DMS153 treated with DMSO at 0.1 percent for 48 hours (cell line): ENCODE measurements at regions not wholly inside any gene's neighbourhood (a gene's known extent, or its start where the extent isn't known, plus 50 kb on each side); places are given as distances from the start of the nearest gene placed in this dataset.
"Not testable (repeated sequence)": the region's sequence is repeated elsewhere in the genome, so short reads cannot be mapped to it uniquely, and the experiment has no call there.

Experiments used
- DNase-seq: peaks from one replicate; lab custom pipeline; 2025; ENCODE audit not compliant: unreplicated experiment; lab: John Stamatoyannopoulos, UW

DNA sequence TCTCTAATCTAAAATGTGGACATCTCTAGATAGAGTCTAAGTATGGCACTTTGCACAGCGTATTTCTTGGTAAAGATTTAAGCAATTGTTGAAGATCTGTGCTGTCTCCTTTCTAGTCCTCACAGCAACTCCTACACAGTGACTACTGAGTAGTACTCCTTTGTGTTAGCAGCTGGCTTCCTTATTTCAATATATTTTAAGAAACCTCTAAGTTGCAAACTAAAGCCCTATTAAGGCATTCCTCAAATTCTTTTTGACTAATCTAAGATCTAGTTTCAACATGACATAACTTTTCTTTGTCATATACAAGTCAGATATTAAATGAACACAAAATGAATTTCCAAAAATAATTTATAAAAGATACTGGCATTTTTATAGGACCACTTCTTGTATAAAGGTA lies 121.8 kb upstream of the DNAJC10 start:
- DNase-seq: no peak

DNA sequence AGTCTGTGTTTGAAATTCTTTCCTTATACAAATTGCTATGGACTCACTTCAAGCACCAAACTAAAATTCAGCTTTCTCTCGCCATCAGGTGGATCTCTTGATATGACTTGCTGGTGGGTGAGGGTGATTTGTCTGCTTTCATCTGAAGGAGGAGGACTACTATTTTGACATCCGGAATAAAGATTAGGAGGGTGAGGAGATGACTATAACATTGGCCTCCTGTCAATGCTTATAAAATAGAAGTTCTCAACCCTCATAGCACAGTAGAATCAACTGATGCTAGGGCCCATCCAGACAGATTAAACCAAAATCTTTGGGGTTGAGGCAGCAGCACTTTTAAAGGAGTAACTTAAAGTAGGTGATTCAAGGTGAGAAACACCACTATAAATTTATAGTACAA lies 120.4 kb upstream of the DNAJC10 start:
- DNase-seq: no peak

DNA sequence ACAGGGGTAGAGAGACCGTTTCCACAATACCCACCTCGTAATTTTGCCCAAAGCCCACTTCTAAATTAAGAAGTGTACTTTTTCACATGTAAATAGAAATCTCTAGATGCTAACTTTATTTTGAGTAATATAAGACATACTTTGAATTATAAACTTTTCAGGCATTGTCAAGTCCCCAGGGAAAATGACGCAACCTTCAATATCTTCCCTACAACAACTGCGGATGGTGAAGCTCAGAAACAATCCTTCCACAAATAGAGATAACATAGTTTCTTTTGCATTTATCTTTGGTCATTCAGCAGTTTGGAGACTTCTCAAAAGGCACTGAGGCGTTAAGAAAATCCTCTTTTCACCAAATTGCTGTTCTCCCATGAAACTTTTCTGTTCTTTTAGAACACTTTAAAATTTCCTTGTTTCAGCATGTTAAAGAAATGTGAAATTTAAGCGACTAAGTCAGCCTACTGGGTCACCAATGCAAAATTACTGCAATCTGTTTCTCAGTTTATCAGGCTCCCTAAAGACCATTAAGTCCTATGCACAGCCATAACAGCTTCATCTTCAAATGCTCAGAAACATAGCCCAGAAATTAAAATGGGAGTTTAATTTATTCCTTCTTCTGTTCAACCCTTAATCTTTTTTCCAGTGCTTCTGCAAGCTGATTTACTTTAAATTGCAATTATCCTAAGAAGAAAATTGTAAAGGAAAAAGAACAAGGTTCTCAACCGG lies 118.3 kb upstream of the DNAJC10 start:
- no peak for DNase-seq

DNA sequence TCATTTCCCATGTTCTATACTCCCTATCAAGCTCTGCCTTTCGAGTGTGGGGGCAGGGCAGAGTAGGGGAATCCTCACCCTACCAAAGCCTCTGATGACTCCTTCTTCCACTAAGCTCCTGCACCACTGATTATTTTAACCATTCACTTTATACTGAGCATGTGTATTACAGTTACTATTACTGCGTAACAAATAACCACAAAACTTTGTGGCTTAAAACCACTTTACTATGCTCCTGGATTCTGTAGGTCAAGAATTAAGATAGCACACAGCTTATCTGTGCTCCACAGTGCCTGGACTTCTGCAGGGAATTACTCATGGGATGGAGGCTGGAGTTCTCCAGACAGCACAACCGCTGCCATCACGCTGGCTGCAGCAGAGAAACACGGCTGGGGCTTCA lies 117.4 kb upstream of the DNAJC10 start:
- no peak for DNase-seq

DNA sequence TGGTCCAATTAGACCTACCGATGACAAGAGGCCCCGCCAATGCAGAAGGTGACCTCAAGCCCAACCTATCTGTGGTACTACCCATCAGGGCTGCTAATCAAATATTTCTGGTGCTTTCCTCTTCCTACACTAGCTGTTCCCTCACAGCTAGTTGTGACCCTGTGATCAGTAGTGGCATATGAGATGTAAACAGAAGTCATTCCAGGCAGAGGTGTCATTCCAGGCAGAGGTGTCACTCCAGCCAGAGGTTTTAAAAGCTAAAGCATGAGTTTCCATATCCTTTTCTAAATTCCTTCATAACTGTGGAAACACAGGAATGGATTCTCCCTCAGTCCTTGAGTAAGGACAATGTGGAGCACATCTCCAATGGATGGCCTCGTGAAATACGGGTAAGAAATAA lies 110.9 kb upstream of the DNAJC10 start:
- no peak for DNase-seq

DNA sequence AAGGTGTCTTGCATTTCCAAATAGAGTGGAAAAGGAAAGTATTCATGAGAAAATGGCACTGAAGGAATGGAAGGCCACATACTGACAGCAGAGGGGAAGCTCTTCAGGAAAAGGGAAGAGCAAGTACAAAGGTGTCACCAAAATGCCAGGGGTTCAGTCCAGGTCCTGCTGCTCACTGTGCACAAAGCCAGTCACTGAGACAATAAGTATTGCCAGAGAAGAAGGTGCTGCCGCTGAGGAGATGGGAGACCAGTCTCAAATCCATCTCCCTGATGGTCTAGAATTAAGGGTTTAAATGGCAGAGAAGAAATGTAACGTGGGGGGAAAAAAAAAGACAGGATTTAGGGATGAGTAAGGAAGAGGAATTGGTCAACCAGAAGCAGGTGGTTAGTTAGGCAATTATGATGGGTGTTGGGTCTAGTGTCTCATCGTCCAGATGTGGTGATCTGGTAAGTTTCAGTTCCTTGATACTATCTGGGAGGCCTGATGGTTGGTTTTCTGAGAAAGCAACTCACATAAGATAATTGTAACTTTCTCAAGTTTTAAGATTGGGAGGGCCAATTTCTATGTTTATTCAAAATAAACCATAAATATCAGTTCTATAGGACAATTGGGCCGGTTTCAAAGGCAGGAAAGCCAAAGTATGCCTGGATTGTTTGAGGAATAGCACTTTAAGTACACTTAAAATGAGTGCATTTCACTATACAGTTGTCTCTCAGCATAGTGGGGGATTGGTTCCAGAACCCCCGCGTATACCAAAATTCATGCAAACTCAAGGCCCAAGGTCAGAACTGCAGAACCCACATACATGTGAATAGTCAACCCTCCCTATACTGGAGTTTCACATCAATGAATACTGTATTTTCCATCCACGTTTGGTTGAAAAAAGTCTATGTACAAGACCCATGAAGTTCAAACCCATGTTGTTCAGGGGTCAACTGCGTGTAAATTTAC lies 109.1 kb upstream of the DNAJC10 start:
- DNase-seq: no peak

DNA sequence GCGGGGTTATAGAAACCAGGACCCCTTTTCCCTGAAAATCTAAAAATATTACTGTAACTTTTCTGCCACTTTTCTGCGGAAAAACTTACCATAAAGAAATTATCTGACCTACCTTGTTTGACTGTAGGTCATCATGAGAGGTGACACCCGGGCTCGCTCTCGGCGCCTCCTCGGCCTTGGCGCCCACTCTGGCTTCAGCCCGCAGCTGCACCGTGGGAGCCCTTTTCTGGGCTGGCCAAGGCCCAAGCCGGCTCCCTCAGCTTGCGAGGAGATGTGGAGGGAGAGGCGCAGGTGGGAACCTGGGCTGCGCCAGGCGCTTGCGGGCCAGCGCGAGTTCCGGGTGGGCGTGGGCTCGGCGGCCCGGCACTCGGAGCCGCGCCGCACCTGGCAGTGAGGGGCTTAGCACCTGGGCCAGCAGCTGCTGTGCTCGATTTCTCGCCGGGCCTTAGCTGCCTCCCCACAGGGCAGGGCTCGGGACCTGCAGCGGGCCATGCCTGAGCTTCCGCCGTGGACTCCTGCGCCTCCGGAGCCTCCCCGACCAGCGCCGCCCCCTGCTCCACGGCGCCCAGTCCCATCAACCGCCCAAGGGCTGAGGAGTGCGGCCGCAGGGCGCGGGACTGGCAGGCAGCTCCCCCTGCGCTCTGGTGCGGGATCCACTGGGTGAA lies 107.7 kb upstream of the DNAJC10 start:
- no peak for DNase-seq

DNA sequence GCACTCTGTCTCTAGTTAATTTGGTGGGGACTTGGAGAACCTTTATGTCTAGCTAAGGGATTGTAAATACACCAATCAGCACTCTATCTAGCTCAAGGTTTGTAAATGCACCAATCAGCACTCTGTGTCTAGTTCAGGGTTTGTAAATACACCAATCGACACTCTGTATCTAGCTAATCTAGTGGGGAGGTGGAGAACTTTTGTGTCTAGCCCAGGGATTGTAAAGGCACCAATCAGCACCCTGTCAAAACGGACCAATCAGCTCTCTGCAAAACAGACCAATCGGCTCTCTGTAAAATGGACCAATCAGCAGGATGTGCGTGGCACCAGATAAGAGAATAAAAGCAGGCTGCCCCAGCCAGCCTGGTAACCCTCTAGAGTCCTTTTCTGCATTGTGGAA lies 107.1 kb upstream of the DNAJC10 start:
- not testable (repeated sequence) for DNase-seq

DNA sequence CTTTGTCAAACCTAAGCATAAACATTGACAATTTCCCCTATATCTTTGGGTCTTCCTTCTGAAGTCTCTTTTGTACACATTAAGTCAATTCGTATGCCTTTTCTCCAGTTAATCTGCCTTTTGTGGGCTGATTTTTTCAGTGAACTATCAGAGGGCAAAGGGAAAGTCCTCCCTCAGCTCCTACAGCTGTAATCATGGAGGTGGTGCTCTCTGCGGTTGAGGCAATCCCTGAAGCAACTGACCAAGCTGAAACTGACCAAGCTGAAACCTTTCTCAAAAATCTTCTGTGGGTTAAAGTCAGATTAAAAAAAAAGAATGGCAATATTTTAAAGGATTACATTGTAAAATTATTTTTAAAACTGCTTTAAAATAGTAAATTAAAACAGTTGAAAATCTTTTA lies 105.8 kb upstream of the DNAJC10 start:
- DNase-seq: no peak

DNA sequence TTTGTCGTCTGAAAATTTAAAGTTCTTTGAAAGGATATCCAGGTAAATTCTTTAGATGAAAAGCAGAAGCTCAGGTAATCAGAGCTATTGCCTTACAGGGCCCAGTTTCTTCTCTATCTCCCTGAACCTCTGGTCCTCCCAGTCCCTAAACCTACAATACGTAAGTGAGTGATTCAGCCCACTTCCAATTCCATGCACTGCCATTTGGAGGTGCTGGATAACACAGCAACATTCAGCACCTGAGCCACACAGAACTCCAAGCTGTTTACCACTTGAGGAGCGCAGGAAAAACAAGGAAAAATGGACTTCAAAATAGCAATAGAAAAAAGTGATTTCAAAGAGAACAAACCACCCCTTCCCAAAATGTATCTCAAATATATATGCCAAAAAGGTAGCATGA lies 105.0 kb upstream of the DNAJC10 start:
- DNase-seq: no peak

DNA sequence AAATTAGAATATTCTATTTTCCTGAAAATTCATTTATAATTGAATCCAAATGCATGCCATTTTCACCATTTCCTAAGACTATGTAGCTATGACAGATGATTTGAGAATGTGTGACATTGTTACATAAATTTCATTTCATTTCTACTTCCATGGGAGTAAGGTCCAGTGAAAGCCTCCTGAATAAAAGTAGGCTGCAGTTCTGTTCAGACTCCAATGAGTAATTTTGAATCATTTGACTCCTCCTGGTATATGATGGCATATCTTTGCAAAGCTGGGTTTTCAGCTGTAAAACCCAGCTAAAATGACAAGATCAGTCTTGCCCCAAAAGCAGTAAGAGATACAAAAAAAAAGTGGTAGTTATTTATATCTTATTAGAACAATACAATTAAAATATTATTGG lies 101.0 kb upstream of the DNAJC10 start:
- no peak for DNase-seq

DNA sequence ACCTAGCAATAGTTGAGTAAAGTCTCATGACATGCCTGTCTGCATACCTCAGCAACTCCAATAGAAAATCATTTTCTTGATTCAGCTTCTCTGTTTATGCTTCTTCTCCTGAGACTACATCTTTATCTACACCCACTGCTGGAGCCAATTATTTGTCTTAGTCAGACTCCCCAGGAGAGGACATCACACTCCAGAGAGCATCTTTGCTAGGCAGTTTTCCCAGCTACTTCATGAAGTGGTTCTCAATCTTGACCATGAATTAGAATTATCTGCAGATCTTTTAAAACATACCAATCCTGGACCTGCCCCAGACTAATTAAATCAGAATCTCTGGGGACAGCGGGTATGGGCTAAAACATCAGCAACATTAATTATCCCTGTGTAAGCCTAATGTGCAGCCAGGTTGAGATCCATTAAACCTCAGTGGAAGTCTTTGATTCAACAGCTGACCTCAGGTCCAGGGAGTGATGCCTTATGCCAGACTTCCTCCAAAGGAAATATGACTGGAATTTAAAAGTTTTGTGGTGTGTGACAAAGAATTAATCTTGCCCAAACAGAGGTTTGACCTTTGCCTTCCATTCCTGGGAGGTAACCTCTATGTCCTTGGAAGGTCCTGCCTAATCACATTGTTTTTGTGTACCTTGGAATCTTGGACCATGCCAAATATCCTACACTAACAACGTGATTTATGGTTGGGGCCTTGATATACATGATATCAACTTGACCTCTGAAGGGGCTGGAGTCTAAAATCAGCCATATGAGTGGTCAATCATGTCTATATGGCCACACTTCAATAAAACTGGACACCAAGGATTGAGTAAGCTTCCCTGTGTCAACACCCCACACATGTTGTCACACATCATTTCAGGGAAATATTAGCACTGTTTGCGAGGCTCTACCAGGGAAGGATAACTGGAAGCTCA lies 99.3 kb upstream of the DNAJC10 start:
- no peak for DNase-seq

DNA sequence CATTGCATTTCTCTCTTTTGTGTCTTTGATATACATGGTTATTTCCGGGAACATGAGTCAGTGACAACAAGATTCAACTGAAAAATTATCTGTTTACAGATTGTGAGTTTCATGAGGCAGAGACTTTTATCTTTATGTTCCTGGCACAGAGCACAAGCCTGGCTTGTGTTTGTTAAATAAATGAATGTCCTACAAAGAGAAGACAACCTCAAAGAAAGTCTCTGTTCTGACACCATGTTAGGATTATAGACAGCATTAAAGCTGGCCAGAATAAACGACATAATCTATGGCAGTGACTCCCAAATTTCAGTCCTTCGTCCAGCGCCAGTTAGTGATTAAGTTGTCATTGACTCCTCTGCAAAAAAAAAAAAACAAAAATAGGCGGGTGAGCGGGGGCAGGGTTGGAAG lies 97.4 kb upstream of the DNAJC10 start:
- DNase-seq: no peak

DNA sequence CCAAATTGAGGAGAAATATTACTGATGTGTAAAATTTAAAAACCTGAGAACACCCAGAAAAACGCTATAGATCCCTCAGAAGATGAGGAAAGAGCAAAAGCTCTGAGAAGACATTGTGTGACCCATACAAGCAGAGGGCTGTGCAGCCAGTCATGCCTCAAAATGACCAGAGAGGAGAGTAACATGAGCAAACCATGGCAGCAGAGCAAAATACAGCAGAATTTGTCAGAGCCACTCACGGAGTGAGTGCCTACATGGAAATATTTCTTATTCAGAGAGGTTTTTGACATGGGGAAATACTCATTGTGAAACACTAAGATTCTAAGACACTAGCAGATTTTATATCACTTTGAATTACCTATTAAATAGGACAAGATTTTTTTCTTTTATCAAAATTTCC lies 96.8 kb upstream of the DNAJC10 start:
- DNase-seq: no peak

DNA sequence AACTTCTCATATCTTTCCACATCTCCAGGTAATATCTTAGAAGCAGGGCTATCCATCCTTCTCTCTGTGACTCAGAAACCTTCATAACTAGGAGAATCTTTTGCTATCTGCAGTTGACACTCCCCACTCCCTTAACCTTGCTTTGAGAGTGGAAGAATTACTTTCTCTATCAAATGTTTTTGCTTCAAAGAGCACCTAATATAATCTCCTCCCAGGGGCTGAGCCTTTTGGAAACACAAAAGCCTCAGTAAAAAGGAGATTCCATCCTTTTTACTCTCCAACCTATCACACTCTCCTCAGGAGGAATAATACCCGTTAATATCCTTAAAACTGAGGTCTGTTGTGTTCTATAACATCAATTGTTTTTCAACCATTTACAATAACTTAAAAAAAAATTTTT lies 94.9 kb upstream of the DNAJC10 start:
- no peak for DNase-seq

DNA sequence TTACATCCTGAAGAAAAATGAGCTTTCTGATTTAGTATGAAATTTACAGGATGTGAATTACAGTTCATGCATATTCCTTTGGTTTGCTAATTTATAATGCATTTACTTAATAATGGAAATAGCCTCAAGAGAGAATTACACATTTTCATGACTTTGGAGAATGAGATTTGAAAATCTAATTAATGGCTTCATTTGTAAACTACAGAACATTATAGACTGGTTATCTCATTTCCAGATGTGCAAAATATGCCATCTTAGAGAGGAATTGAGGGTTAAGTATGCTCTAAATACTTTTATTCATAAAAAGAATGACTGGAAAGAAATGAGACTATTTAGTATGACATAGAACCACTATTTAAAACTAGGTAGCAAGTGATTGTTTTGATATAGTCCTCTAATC lies 94.2 kb upstream of the DNAJC10 start:
- DNase-seq: no peak

DNA sequence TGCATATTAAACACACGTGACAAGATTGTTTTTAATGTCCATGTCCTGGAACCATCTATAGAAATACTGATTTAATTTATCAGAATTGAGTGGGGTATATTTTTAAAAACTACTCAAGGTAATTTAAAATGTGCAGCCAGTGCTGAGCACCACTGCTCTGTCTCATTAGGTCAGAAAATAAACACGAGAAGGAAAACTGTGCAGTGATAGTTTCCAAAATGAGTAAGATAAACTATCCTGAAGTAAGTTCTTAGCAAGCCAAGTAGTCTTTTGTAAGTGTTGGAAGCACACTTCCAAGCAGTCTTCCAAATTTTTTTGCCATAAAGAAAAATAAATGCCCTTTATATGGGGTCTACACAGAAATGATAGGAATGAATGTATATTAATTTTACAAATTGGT lies 93.8 kb upstream of the DNAJC10 start:
- DNase-seq: no peak

DNA sequence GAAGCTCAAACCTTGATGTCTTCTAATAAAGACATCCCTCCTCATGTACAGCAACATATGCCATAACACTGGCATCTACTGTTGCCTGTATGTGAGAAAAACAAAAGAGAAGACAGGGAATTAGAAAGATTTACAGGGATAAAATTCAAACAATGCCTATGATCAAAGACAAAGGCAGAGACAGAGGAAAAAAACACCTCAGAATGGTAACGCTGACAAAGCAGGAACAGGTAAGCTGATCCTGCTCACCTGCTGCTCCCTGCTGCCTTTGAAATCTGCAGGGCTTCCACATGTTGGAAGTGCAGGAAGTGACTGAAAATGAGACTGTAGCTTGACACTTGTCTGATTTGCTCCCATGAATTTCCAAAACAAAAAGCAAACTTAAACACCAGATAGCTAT lies 90.2 kb upstream of the DNAJC10 start:
- DNase-seq: peak; percentile 86

DNA sequence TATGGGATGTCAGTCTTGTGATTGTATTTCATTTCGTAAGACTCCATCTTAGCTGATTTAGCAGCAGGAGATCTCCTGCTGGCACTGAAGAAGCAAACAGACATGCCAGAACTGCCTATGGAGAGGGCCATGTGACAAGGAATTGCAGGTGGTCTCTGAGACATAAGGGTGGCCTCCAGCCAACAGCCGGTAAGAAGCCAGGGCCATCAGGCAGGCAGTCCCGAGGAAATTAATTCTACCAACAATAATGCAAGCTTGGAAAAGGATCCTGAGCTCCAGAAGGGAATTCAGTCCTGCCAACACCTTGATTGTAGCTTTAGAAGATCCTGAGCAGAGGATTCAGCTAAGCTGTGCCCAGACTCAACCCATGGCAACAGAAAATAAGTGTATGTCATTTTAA lies 87.1 kb upstream of the DNAJC10 start:
- no peak for DNase-seq

DNA sequence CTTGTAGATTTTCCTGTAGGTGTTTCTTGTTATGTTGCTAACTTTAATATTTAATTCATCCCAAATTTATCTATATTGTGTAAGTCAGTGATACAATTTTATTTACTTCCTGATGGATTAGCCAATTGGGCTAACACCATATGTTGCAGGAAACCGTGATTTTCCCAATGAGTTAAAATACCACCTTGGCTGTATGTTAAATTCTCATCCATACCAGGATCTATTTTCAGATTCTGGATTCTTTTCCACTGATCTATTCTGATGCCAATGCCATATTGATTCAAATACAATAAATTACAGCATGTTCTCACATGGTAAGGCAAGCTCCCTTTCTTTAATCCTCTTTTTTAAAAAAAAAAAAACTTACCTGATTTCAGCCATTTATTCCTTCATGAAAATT lies 85.8 kb upstream of the DNAJC10 start:
- DNase-seq: no peak

DNA sequence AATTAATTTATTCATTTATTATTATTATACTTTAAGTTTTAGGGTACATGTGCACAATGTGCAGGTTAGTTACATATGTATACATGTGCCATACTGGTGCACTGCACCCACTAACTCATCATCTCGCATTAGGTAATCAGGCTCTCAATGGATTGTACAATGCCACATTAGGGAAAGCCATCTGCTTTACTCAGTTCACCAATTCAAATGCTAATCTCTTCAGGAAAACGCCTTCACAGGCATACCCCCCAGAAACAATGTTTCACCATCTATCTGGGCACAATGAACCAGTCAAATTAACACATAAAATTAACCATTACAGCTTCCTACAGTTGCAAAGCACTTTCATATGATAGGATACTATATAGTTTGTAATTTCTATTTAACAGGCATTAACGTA lies 84.8 kb upstream of the DNAJC10 start:
- no peak for DNase-seq
